Superior temporal gyrus (tissue), 1 donor: ENCODE measurements at regions not wholly inside any gene's neighbourhood (a gene's known extent, or its start where the extent isn't known, plus 50 kb on each side); places are given as distances from the start of the nearest gene placed in this dataset.
A peak's percentile ranks its signal among the peaks of the same experiment; 100 is the strongest.
"Not testable (repeated sequence)": the region's sequence is repeated elsewhere in the genome, so short reads cannot be mapped to it uniquely, and the experiment has no call there.

Source experiments
- DNase-seq: peaks from one replicate; pipeline ENCODE4 v3.0.0-alpha.2; 2016; ENCODE audit errors: extremely low spot score

- no peak for DNase-seq
These were observed 636.2 kb upstream of the LRRN3 start for GRCh38 chr7:110454713-110455112.

GRCh38 chr7:110461621-110462020, 629.3 kb upstream of the LRRN3 start:
- DNase-seq, result no peak

GRCh38 chr7:110470420-110470819, 620.5 kb upstream of the LRRN3 start:
- no peak for DNase-seq

- DNase-seq, result not testable (repeated sequence)
These were observed 618.5 kb upstream of the LRRN3 start for GRCh38 chr7:110472419-110472818.

- DNase-seq, result no peak
These were observed 610.0 kb upstream of the LRRN3 start for GRCh38 chr7:110480964-110481363.

GRCh38 chr7:110483553-110483952, 607.4 kb upstream of the LRRN3 start:
- DNase-seq, result no peak

GRCh38 chr7:110484356-110484755, 606.6 kb upstream of the LRRN3 start:
- DNase-seq, result no peak

- DNase-seq, result no peak
These were observed 604.4 kb upstream of the LRRN3 start for GRCh38 chr7:110486549-110486948.

- DNase-seq, result no peak
These were observed 588.0 kb upstream of the LRRN3 start for GRCh38 chr7:110502888-110503465.

GRCh38 chr7:110507369-110507768, 583.6 kb upstream of the LRRN3 start:
- DNase-seq, result no peak

- DNase-seq, result no peak
These were observed 583.1 kb upstream of the LRRN3 start for GRCh38 chr7:110507832-110508231.

- not testable (repeated sequence) for DNase-seq
These were observed 575.9 kb upstream of the LRRN3 start for GRCh38 chr7:110514975-110515551.

- DNase-seq, result no peak
These were observed 571.1 kb upstream of the LRRN3 start for GRCh38 chr7:110519851-110520250.

- no peak for DNase-seq
These were observed 569.5 kb upstream of the LRRN3 start for GRCh38 chr7:110521357-110521911.

GRCh38 chr7:110522061-110522760, 568.7 kb upstream of the LRRN3 start:
- peak; percentile 42 for DNase-seq

- DNase-seq, result no peak
These were observed 568.1 kb upstream of the LRRN3 start for GRCh38 chr7:110522761-110523200.

- DNase-seq, result no peak
These were observed 561.8 kb upstream of the LRRN3 start for GRCh38 chr7:110529175-110529574.

GRCh38 chr7:110531186-110531585, 559.7 kb upstream of the LRRN3 start:
- DNase-seq, result no peak

- no peak for DNase-seq
These were observed 556.5 kb upstream of the LRRN3 start for GRCh38 chr7:110534241-110534931.

- no peak for DNase-seq
These were observed 551.7 kb upstream of the LRRN3 start for GRCh38 chr7:110539216-110539615.

- DNase-seq, result no peak
These were observed 549.0 kb upstream of the LRRN3 start for GRCh38 chr7:110541962-110542361.

- DNase-seq, result no peak
These were observed 546.7 kb upstream of the LRRN3 start for GRCh38 chr7:110544194-110544593.
